ENCODE measurements at regions not wholly inside any gene's neighbourhood (a gene's known extent, or its start where the extent isn't known, plus 50 kb on each side); places are given as distances from the start of the nearest gene placed in this dataset.

DNA sequence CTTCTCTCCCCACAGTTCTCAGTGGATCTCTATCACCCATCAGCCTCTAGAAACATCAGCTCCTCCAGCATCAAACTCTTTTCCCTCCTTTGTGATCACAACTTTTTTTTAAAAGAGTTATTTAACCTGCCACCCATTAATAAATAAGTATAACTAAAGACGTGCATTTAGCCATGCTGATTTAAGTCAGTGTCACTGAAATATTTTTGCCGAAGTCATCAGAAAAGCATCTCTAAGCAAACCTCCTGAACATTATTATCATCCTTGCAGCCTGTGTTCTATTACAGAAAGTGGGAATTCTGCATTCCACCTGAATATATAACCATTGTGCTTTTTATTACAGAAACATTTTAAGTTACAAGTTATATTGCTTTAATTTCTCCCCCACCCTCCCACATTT is 106.2 kb upstream of the ARHGAP28 start:
- Histone ChIP-seq H3K27ac (replicated peaks) (no peak overlapping the region), H3K4me3 (replicated peaks; ENCODE audit: insufficient read depth, low read length) (no peak overlapping the region), H3K27me3 (ENCODE audit: insufficient read depth, poor library complexity, severe bottlenecking) (no peaks in the 10 kb centered on the region)
- DNase-seq (ENCODE audit: low read depth in 1 of 2, low spot score in 1 of 2): no peak
- no peak for TF ChIP-seq POLR2AphosphoS5 (IDR thresholded peaks at IDR 0.05; ENCODE audit: low read depth)
- TF ChIP-seq, protein P1, sequence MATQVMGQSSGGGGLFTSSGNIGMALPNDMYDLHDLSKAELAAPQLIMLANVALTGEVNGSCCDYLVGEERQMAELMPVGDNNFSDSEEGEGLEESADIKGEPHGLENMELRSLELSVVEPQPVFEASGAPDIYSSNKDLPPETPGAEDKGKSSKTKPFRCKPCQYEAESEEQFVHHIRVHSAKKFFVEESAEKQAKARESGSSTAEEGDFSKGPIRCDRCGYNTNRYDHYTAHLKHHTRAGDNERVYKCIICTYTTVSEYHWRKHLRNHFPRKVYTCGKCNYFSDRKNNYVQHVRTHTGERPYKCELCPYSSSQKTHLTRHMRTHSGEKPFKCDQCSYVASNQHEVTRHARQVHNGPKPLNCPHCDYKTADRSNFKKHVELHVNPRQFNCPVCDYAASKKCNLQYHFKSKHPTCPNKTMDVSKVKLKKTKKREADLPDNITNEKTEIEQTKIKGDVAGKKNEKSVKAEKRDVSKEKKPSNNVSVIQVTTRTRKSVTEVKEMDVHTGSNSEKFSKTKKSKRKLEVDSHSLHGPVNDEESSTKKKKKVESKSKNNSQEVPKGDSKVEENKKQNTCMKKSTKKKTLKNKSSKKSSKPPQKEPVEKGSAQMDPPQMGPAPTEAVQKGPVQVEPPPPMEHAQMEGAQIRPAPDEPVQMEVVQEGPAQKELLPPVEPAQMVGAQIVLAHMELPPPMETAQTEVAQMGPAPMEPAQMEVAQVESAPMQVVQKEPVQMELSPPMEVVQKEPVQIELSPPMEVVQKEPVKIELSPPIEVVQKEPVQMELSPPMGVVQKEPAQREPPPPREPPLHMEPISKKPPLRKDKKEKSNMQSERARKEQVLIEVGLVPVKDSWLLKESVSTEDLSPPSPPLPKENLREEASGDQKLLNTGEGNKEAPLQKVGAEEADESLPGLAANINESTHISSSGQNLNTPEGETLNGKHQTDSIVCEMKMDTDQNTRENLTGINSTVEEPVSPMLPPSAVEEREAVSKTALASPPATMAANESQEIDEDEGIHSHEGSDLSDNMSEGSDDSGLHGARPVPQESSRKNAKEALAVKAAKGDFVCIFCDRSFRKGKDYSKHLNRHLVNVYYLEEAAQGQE (IDR thresholded peaks at IDR 0.05; ENCODE audit: insufficient replicate concordance, low read depth): no peak
- TF ChIP-seq GABPA (IDR thresholded peaks at IDR 0.05; ENCODE audit: low read depth): no peak
- TF ChIP-seq, protein P2, sequence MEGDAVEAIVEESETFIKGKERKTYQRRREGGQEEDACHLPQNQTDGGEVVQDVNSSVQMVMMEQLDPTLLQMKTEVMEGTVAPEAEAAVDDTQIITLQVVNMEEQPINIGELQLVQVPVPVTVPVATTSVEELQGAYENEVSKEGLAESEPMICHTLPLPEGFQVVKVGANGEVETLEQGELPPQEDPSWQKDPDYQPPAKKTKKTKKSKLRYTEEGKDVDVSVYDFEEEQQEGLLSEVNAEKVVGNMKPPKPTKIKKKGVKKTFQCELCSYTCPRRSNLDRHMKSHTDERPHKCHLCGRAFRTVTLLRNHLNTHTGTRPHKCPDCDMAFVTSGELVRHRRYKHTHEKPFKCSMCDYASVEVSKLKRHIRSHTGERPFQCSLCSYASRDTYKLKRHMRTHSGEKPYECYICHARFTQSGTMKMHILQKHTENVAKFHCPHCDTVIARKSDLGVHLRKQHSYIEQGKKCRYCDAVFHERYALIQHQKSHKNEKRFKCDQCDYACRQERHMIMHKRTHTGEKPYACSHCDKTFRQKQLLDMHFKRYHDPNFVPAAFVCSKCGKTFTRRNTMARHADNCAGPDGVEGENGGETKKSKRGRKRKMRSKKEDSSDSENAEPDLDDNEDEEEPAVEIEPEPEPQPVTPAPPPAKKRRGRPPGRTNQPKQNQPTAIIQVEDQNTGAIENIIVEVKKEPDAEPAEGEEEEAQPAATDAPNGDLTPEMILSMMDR (IDR thresholded peaks at IDR 0.05; ENCODE audit: insufficient read depth, low read length): no peak
- TF ChIP-seq SPI1 (IDR thresholded peaks at IDR 0.05; ENCODE audit: borderline replicate concordance, low read depth): no peak

- H3K27me3 ChIP-seq (ENCODE audit: insufficient read depth, poor library complexity, severe bottlenecking): no peaks in the 10 kb centered on the region
- TF ChIP-seq, protein P1 (IDR thresholded peaks at IDR 0.05; ENCODE audit: insufficient replicate concordance, low read depth): no peak
- TF ChIP-seq SPI1 (IDR thresholded peaks at IDR 0.05; ENCODE audit: borderline replicate concordance, low read depth) (no peak), GABPA (IDR thresholded peaks at IDR 0.05; ENCODE audit: low read depth) (no peak), POLR2AphosphoS5 (IDR thresholded peaks at IDR 0.05; ENCODE audit: low read depth) (no peak)
- TF ChIP-seq, protein P2 (IDR thresholded peaks at IDR 0.05; ENCODE audit: insufficient read depth, low read length): no peak
- DNase-seq (ENCODE audit: low read depth in 1 of 2, low spot score in 1 of 2): no peak
- no peak overlapping the region for H3K4me3 ChIP-seq (replicated peaks; ENCODE audit: insufficient read depth, low read length)
- no peak overlapping the region for H3K27ac ChIP-seq (replicated peaks)
Observed at GRCh38 chr18:6624271-6624660, 105.2 kb upstream of the ARHGAP28 start.

- Histone ChIP-seq H3K27ac (replicated peaks) (no peak overlapping the region), H3K27me3 (ENCODE audit: insufficient read depth, poor library complexity, severe bottlenecking) (no peaks in the 10 kb centered on the region), H3K4me3 (replicated peaks; ENCODE audit: insufficient read depth, low read length) (no peak overlapping the region)
- DNase-seq (ENCODE audit: low read depth in 1 of 2, low spot score in 1 of 2): no peak
- TF ChIP-seq, protein P1 (IDR thresholded peaks at IDR 0.05; ENCODE audit: insufficient replicate concordance, low read depth): no peak
- TF ChIP-seq POLR2AphosphoS5 (IDR thresholded peaks at IDR 0.05; ENCODE audit: low read depth) (no peak), SPI1 (IDR thresholded peaks at IDR 0.05; ENCODE audit: borderline replicate concordance, low read depth) (no peak), GABPA (IDR thresholded peaks at IDR 0.05; ENCODE audit: low read depth) (no peak)
- TF ChIP-seq, protein P2 (IDR thresholded peaks at IDR 0.05; ENCODE audit: insufficient read depth, low read length): no peak
Observed at GRCh38 chr18:6624661-6625311, 104.7 kb upstream of the ARHGAP28 start.
